Endodermal cell (in vitro differentiated cells): ENCODE measurements at regions not wholly inside any gene's neighbourhood (a gene's known extent, or its start where the extent isn't known, plus 50 kb on each side); places are given as distances from the start of the nearest gene placed in this dataset.

Experiments
- DNase-seq: peaks from one replicate; pipeline ENCODE4 v3.0.0-alpha.2; 2017
- H3K27ac ChIP-seq: 2 replicates; pipeline ENCODE4 v1.5.1; 2013; ENCODE audit warnings: mild to moderate bottlenecking, low read depth, low read length, moderate library complexity
- H3K27me3 ChIP-seq: 2 replicates; pipeline ENCODE4 v1.6.1; 2013; ENCODE audit warnings: mild to moderate bottlenecking, low read length, moderate library complexity; ENCODE audit not compliant: insufficient read depth, control insufficient read depth, poor library complexity, severe bottlenecking
- H3K36me3 ChIP-seq: 2 replicates; pipeline ENCODE4 v1.7.0; 2013; ENCODE audit warnings: mild to moderate bottlenecking, low read length, moderate library complexity; ENCODE audit not compliant: control insufficient read depth, insufficient read depth
- H3K4me1 ChIP-seq: one replicate; pipeline ENCODE4 v1.7.0; 2013; ENCODE audit warnings: low read length; ENCODE audit not compliant: control insufficient read depth, insufficient read depth
- H3K4me3 ChIP-seq: 2 replicates; pipeline ENCODE4 v1.5.1; 2013; ENCODE audit warnings: mild to moderate bottlenecking, low read length, moderate library complexity
- H3K9ac ChIP-seq: 2 replicates; pipeline ENCODE4 v1.6.1; 2013; ENCODE audit warnings: mild to moderate bottlenecking, low read length, moderate library complexity; ENCODE audit not compliant: poor library complexity, severe bottlenecking; ENCODE audit errors: extremely low read depth
- H3K9me3 ChIP-seq: 2 replicates; pipeline ENCODE4 v1.6.1; 2013; ENCODE audit warnings: mild to moderate bottlenecking, low read length, moderate library complexity; ENCODE audit not compliant: control insufficient read depth
- H3K27ac Mint-ChIP-seq: 2 replicates; pipeline ENCODE4 v1.8.0; 2020; ENCODE audit warnings: mixed read lengths
- H3K27me3 Mint-ChIP-seq: 2 replicates; pipeline ENCODE4 v1.8.0; 2021; ENCODE audit warnings: mild to moderate bottlenecking, mixed read lengths; ENCODE audit not compliant: insufficient read depth
- H3K36me3 Mint-ChIP-seq: 2 replicates; pipeline ENCODE4 v1.8.0; 2020; ENCODE audit warnings: low read depth, mixed read lengths
- H3K4me1 Mint-ChIP-seq: 2 replicates; pipeline ENCODE4 v1.8.0; 2020; ENCODE audit warnings: mixed read lengths
- H3K4me3 Mint-ChIP-seq: 2 replicates; pipeline ENCODE4 v1.8.0; 2020; ENCODE audit warnings: mild to moderate bottlenecking, moderate library complexity, mixed read lengths
- H3K9me3 Mint-ChIP-seq: 2 replicates; pipeline ENCODE4 v1.8.0; 2020; ENCODE audit warnings: mild to moderate bottlenecking, mixed read lengths
- CTCF ChIP-seq: fragments of 200-600 bp; sonication (generic); conservative IDR thresholded peaks from 2 replicates; pipeline ENCODE4 v1.5.0; 2021; ENCODE audit warnings: antibody characterized with exemption, mild to moderate bottlenecking
- WGBS, 2 experiments: methylation state at CpG; one replicate each; pipeline versions ENCODE4 v1.1.5 to v1.1.7; 2013; ENCODE audit warnings: missing lambda C conversion rate in 2 of 2, mixed read lengths in 1 of 2; ENCODE audit not compliant: insufficient coverage in 1 of 2, insufficient read length in 1 of 2; 5-methylcytosine and 5-hydroxymethylcytosine counted together

DNA sequence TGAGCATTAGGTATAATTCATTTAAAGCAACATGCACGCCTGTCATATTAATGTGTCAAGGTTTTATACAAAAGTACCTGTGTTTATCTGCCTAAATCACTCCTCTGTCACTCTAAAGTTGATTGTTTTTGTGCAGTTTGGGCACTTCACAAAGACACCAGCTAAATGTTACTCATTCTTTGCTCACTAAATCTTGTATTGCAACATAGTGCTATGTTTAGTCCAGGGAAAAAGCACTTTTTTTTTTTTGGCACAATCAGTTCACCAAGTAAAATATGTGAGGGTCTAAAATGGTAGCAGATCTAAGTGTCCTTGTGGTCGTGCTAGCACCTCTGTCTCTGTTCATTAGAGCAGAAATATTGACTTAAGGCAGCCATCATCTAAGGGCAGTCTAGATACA, 2526.7 kb upstream of the PCDH20 start:
- H3K4me1 Mint-ChIP-seq = peaks cover 3% of the 10 kb centered on the region
- 83 to 84% methylated on average over 1 to 2 of the region's 2 CpGs for WGBS, 2 experiments

DNA sequence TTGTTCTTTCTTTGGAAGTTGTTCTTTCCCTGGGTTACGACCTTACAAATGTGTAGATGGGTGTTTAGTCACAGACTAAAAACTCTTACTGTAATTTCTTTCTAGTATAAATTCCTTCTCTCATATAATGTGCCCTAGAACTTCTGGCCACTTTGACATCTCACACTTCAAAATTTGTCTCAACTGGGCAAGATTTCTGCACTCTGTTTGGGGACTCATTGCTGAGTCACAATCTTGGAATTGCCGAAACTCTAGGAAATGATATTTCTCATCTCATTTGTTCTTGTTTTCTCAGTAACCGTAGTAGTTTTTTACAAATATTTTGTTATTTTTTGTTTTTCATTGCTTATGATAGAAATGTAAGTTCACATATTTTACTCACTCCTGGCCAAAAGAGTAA, 2523.2 kb upstream of the PCDH20 start:
- Mint-ChIP-seq H3K27ac (no peak overlapping the region), H3K4me3 (no peak overlapping the region), H3K27me3 (no peaks in the 10 kb centered on the region), H3K36me3 (no peaks in the 10 kb centered on the region), H3K4me1 (peaks cover 3% of the 10 kb centered on the region), H3K9me3 (peaks cover 2% of the 10 kb centered on the region)
- TF ChIP-seq CTCF = no peak
- Histone ChIP-seq H3K4me3 (no peak overlapping the region), H3K27me3 (no peaks in the 10 kb centered on the region), H3K4me1 (no peaks in the 10 kb centered on the region), H3K9me3 (no peaks in the 10 kb centered on the region), H3K9ac (no peak overlapping the region), H3K36me3 (no peaks in the 10 kb centered on the region), H3K27ac (no peak overlapping the region)
- no peak for DNase-seq
- WGBS, 2 experiments = 92% methylated on average over 2 of the region's 3 CpGs; no CpG with 5 or more reads in 1 of the 2 experiments

More for the DNA sequence above, 2526.7 kb upstream of the PCDH20 start:
- H3K9me3 Mint-ChIP-seq = no peaks in the 10 kb centered on the region
- Histone ChIP-seq H3K27ac (no peak overlapping the region), H3K4me1 (no peaks in the 10 kb centered on the region), H3K9me3 (no peaks in the 10 kb centered on the region), H3K36me3 (no peaks in the 10 kb centered on the region), H3K9ac (no peak overlapping the region), H3K4me3 (no peak overlapping the region), H3K27me3 (no peaks in the 10 kb centered on the region)
- no peak overlapping the region for H3K4me3 Mint-ChIP-seq
- no peaks in the 10 kb centered on the region for H3K27me3 Mint-ChIP-seq
- H3K36me3 Mint-ChIP-seq = no peaks in the 10 kb centered on the region
- DNase-seq = no peak
- no peak for TF ChIP-seq CTCF
- no peak overlapping the region for H3K27ac Mint-ChIP-seq

GRCh38 chr13:63910511-63910910, 2494.9 kb upstream of the PCDH20 start:
- Mint-ChIP-seq H3K27me3 (no peaks in the 10 kb centered on the region), H3K4me3 (no peak overlapping the region)
- no peaks in the 10 kb centered on the region for H3K27me3 ChIP-seq

More at GRCh38 chr13:63910511-63910910, 2494.9 kb upstream of the PCDH20 start:
- H3K36me3 ChIP-seq = no peaks in the 10 kb centered on the region
- peak; percentile 75 for DNase-seq
- Mint-ChIP-seq H3K36me3 (no peaks in the 10 kb centered on the region), H3K4me1 (no peaks in the 10 kb centered on the region), H3K9me3 (no peaks in the 10 kb centered on the region), H3K27ac (no peak overlapping the region)
- H3K9ac ChIP-seq = no peak overlapping the region
- no peak overlapping the region for H3K27ac ChIP-seq
- no peaks in the 10 kb centered on the region for H3K9me3 ChIP-seq
- no peaks in the 10 kb centered on the region for H3K4me1 ChIP-seq
- no peak overlapping the region for H3K4me3 ChIP-seq
- WGBS, 2 experiments = 72 to 100% methylated on average over 1 to 10 of the region's 10 CpGs
- TF ChIP-seq CTCF = no peak
